HepG2 (cell line): ENCODE measurements at regions not wholly inside any gene's neighbourhood (a gene's known extent, or its start where the extent isn't known, plus 50 kb on each side); places are given as distances from the start of the nearest gene placed in this dataset.

Experiments used
- ELF1 ChIP-seq: sonication (generic); formaldehyde crosslinking; IDR thresholded peaks from 2 replicates; pipeline ENCODE4 v1.4.0; 2020; ENCODE audit warnings: missing genetic modification reagents
- HOMEZ ChIP-seq: IDR thresholded peaks from 2 replicates; pipeline ENCODE4 v1.6.1; 2016; ENCODE audit warnings: low read depth
- SMARCE1 ChIP-seq: fragments of 450-650 bp; IDR thresholded peaks from 2 replicates; pipeline ENCODE4 v1.6.1; 2017; ENCODE audit warnings: borderline replicate concordance
- SP2 ChIP-seq: sonication (generic); formaldehyde crosslinking; IDR thresholded peaks from 2 replicates; pipeline ENCODE4 v1.5.1; 2020; ENCODE audit warnings: mild to moderate bottlenecking, missing genetic modification reagents
- TCF12 ChIP-seq, 2 experiments: fragments of 450-650 bp in 1 of 2; sonication (generic) in 1 of 2; formaldehyde crosslinking in 1 of 2; IDR thresholded peaks; 2 replicates each; pipeline versions ENCODE4 v1.6.1 to v1.8.0; 2017 to 2022; ENCODE audit warnings: antibody characterized with exemption in 1 of 2, mild to moderate bottlenecking in 1 of 2, missing genetic modification reagents in 1 of 2, moderate library complexity in 1 of 2
- TCF7L2 ChIP-seq: IDR thresholded peaks from 2 replicates; pipeline ENCODE4 v1.6.1; 2011; ENCODE audit warnings: mild to moderate bottlenecking, low read depth, low read length, moderate library complexity
- ZNF224 ChIP-seq: sonication (generic); formaldehyde crosslinking; IDR thresholded peaks from 2 replicates; pipeline ENCODE4 v1.5.0; 2020; ENCODE audit warnings: mild to moderate bottlenecking, missing genetic modification reagents
- ZNF260 ChIP-seq: sonication (generic); formaldehyde crosslinking; IDR thresholded peaks from 2 replicates; pipeline ENCODE4 v1.4.0; 2020; ENCODE audit warnings: missing genetic modification reagents, low read depth, mild to moderate bottlenecking, borderline replicate concordance
- ZNF781 ChIP-seq: sonication (generic); formaldehyde crosslinking; IDR thresholded peaks from 2 replicates; pipeline ENCODE4 v1.5.1; 2020; ENCODE audit warnings: borderline replicate concordance, mild to moderate bottlenecking, missing genetic modification reagents; ENCODE audit errors: not compliant biosample characterization

GRCh38 chr3:34882764-34883163 lies 756.6 kb upstream of the ARPP21 start:
- TF ChIP-seq ZNF781 (no peak), ZNF224 (CRISPR knock-in tag) (no peak), ELF1 (CRISPR knock-in tag) (no peak), SP2 (no peak), TCF12 (IDR thresholded peaks at IDR 0.05) (no peak), TCF12 (CRISPR knock-in tag; IDR thresholded peaks at IDR 0.05) (no peak), SMARCE1 (no peak), TCF7L2 (no peak), HOMEZ (no peak), ZNF260 (CRISPR knock-in tag) (no peak)
